Smooth muscle cell (in vitro differentiated cells): ENCODE measurements at regions not wholly inside any gene's neighbourhood (a gene's known extent, or its start where the extent isn't known, plus 50 kb on each side); places are given as distances from the start of the nearest gene placed in this dataset.

ENCODE experiments used
- DNase-seq: peaks from one replicate; lab custom pipeline; 2025; ENCODE audit not compliant: unreplicated experiment; lab: John Stamatoyannopoulos, UW
- H2AFZ ChIP-seq: fragments of 200-600 bp; sonication (generic); 2 replicates; pipeline ENCODE4 v1.6.0; 2016; ENCODE audit warnings: antibody characterized with exemption, low read depth, mild to moderate bottlenecking
- H3F3A ChIP-seq: fragments of 200-600 bp; sonication (generic); 2 replicates; pipeline ENCODE4 v1.6.0; 2017; ENCODE audit warnings: antibody characterized with exemption, low read depth
- H3K27ac ChIP-seq: fragments of 200-600 bp; sonication (generic); 2 replicates; pipeline ENCODE4 v1.5.1; 2016; ENCODE audit warnings: low read depth, mild to moderate bottlenecking
- H3K27me3 ChIP-seq: fragments of 200-600 bp; sonication (generic); 2 replicates; pipeline ENCODE4 v1.6.1; 2016; ENCODE audit warnings: low read depth, mild to moderate bottlenecking
- H3K36me3 ChIP-seq: fragments of 200-600 bp; sonication (generic); 2 replicates; pipeline ENCODE4 v1.5.1; 2016; ENCODE audit warnings: low read depth
- H3K4me1 ChIP-seq: fragments of 200-600 bp; sonication (generic); 2 replicates; pipeline ENCODE4 v1.5.1; 2016; ENCODE audit warnings: low read depth
- H3K4me2 ChIP-seq: fragments of 200-600 bp; sonication (generic); 2 replicates; pipeline ENCODE4 v1.6.0; 2016; ENCODE audit warnings: mild to moderate bottlenecking
- H3K4me3 ChIP-seq: fragments of 200-600 bp; sonication (generic); 2 replicates; pipeline ENCODE4 v1.5.1; 2016; ENCODE audit warnings: mild to moderate bottlenecking
- H3K79me2 ChIP-seq: fragments of 200-600 bp; sonication (generic); 2 replicates; pipeline ENCODE4 v1.6.0; 2016; ENCODE audit warnings: low read depth, mild to moderate bottlenecking
- H3K9ac ChIP-seq: fragments of 200-600 bp; sonication (generic); 2 replicates; pipeline ENCODE4 v1.6.0; 2016; ENCODE audit warnings: low read depth
- H3K9me3 ChIP-seq: fragments of 200-600 bp; sonication (generic); replicated peaks from 2 replicates; pipeline ENCODE4 v1.5.1; 2016; ENCODE audit warnings: low read depth
- H4K20me1 ChIP-seq: fragments of 200-600 bp; sonication (generic); 2 replicates; pipeline ENCODE4 v1.6.0; 2016; ENCODE audit warnings: low read depth
- CTCF ChIP-seq: fragments of 200-600 bp; sonication (generic); IDR thresholded peaks from 2 replicates; pipeline ENCODE4 v1.5.1; 2017; ENCODE audit warnings: borderline replicate concordance, mild to moderate bottlenecking, antibody characterized with exemption; ENCODE audit not compliant: insufficient read depth, poor library complexity, severe bottlenecking
- WGBS: methylation state at CpG from one replicate; pipeline ENCODE4 v1.1.7; 2016; ENCODE audit warnings: low lambda C conversion rate; 5-methylcytosine and 5-hydroxymethylcytosine counted together

GRCh38 chr18:7447318-7448028, 119.6 kb upstream of the PTPRM start:
- H3K79me2 ChIP-seq: no peaks in the 10 kb centered on the region
- no peaks in the 10 kb centered on the region for H3K9me3 ChIP-seq
- H4K20me1 ChIP-seq: no peaks in the 10 kb centered on the region
- H3K4me1 ChIP-seq: peaks cover 10% of the 10 kb centered on the region
- no peak overlapping the region for H3K4me2 ChIP-seq
- WGBS: 14% methylated on average over 2 of the region's 2 CpGs
- H3K9ac ChIP-seq: no peak overlapping the region
- no peaks in the 10 kb centered on the region for H3K36me3 ChIP-seq
- no peaks in the 10 kb centered on the region for H3K27me3 ChIP-seq
- no peaks in the 10 kb centered on the region for H3F3A ChIP-seq
- no peak for TF ChIP-seq CTCF
- H2AFZ ChIP-seq: no peak overlapping the region
- no peak for DNase-seq
- H3K4me3 ChIP-seq: no peak overlapping the region
- H3K27ac ChIP-seq: peak overlapping the region; percentile 13

- peaks cover 6% of the 10 kb centered on the region for H3K4me1 ChIP-seq
- DNase-seq: no peak
- 22% methylated on average over 6 of the region's 6 CpGs for WGBS
- no peaks in the 10 kb centered on the region for H3K79me2 ChIP-seq
- H3K36me3 ChIP-seq: no peaks in the 10 kb centered on the region
- H3F3A ChIP-seq: no peaks in the 10 kb centered on the region
- no peak overlapping the region for H3K4me2 ChIP-seq
- H3K27ac ChIP-seq: no peak overlapping the region
- no peak overlapping the region for H2AFZ ChIP-seq
- H3K27me3 ChIP-seq: no peaks in the 10 kb centered on the region
- H3K9me3 ChIP-seq: no peaks in the 10 kb centered on the region
- no peak overlapping the region for H3K9ac ChIP-seq
- no peaks in the 10 kb centered on the region for H4K20me1 ChIP-seq
- TF ChIP-seq CTCF: peak; percentile 47
- no peak overlapping the region for H3K4me3 ChIP-seq
These were observed 114.8 kb upstream of the PTPRM start for GRCh38 chr18:7452331-7452730.

- Histone ChIP-seq H4K20me1 (no peaks in the 10 kb centered on the region), H3K27me3 (no peaks in the 10 kb centered on the region), H3F3A (no peaks in the 10 kb centered on the region), H3K9ac (no peak overlapping the region), H3K79me2 (no peaks in the 10 kb centered on the region), H3K4me2 (no peak overlapping the region), H2AFZ (no peak overlapping the region), H3K9me3 (no peaks in the 10 kb centered on the region), H3K4me3 (no peak overlapping the region), H3K27ac (no peak overlapping the region), H3K4me1 (peaks cover 1% of the 10 kb centered on the region), H3K36me3 (no peaks in the 10 kb centered on the region)
- TF ChIP-seq CTCF: no peak
- DNase-seq: no peak
- WGBS: 92% methylated on average over 6 of the region's 6 CpGs
These were observed 112.7 kb upstream of the PTPRM start for GRCh38 chr18:7454429-7454828.

GRCh38 chr18:7456376-7456775, 110.7 kb upstream of the PTPRM start:
- no peaks in the 10 kb centered on the region for H4K20me1 ChIP-seq
- peaks cover 7% of the 10 kb centered on the region for H3K4me1 ChIP-seq
- 57% methylated on average over 8 of the region's 8 CpGs for WGBS
- H2AFZ ChIP-seq: no peak overlapping the region
- no peaks in the 10 kb centered on the region for H3F3A ChIP-seq
- no peaks in the 10 kb centered on the region for H3K27me3 ChIP-seq
- DNase-seq: no peak
- H3K9me3 ChIP-seq: no peaks in the 10 kb centered on the region
- H3K4me3 ChIP-seq: no peak overlapping the region
- no peaks in the 10 kb centered on the region for H3K79me2 ChIP-seq
- no peak overlapping the region for H3K9ac ChIP-seq
- no peak overlapping the region for H3K4me2 ChIP-seq
- no peaks in the 10 kb centered on the region for H3K36me3 ChIP-seq
- no peak for TF ChIP-seq CTCF
- no peak overlapping the region for H3K27ac ChIP-seq
